ENCODE measurements at regions not wholly inside any gene's neighbourhood (a gene's known extent, or its start where the extent isn't known, plus 50 kb on each side); places are given as distances from the start of the nearest gene placed in this dataset.

GRCh38 chr4:104979083-104979760 lies 167.5 kb upstream of the TET2 start:
- peaks cover 14% of the 10 kb centered on the region for H3K9me3 Mint-ChIP-seq (ENCODE audit: unreplicated experiment)
- intact Hi-C loops (cut with micrococcal nuclease; ENCODE audit: unreplicated experiment), result no loop called here
- no peaks in the 10 kb centered on the region for H3K36me3 Mint-ChIP-seq (ENCODE audit: insufficient read depth, unreplicated experiment)
- no peaks in the 10 kb centered on the region for H3K4me1 Mint-ChIP-seq (ENCODE audit: low read depth, unreplicated experiment)
- TF ChIP-seq CTCF (IDR thresholded peaks at IDR 0.05; ENCODE audit: insufficient read depth in 1 of 2, low read depth in 1 of 2, low read length in 1 of 2, severe bottlenecking in 1 of 2, unreplicated experiment in 1 of 2), result no peak
- no TSS peak for BruUV-seq (replicated peaks)
- Histone ChIP-seq H3K36me3 (ENCODE audit: control insufficient read depth, insufficient read depth, low read length) (no peaks in the 10 kb centered on the region), H3K27me3 (replicated peaks; ENCODE audit: control insufficient read depth, insufficient read depth, low read length) (no peaks in the 10 kb centered on the region), H3K4me3 (ENCODE audit: low read depth, low read length) (no peak overlapping the region), H3K4me1 (no peaks in the 10 kb centered on the region), H3K9me3 (no peaks in the 10 kb centered on the region)
- no peak overlapping the region for H3K27ac Mint-ChIP-seq (ENCODE audit: unreplicated experiment)
- no peak overlapping the region for H3K4me3 Mint-ChIP-seq (ENCODE audit: unreplicated experiment)
- DNase-seq, result no peak
- ChIA-PET POLR2A (no interaction called here), CTCF (no interaction called here)
- peaks cover 5% of the 10 kb centered on the region for H3K27me3 Mint-ChIP-seq (ENCODE audit: insufficient read depth, unreplicated experiment)

DNA sequence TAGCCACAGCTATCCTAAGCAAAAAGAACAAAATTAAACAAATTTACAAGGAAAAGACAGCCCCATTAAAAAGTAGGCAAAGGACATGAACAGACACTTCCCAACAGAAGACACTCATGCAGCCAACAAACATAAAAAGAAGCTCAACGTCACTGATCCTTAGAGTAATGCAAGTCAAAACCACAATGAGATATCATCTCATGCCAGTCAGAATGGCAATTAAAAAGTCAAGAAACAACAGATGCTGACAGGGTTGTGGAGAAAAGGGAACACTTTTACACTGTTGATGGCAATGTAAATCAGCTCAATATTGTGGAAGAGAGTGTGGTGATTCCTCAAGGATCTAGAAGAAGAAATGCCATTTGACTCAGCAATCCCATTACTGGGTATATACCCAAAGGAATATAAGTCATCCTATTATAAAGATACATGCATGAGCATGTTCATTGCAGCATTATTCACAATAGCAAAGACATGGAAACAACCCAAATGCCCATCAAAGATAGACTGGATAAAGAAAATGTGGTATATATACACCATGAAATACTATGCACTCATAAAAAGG lies 163.0 kb upstream of the TET2 start:
- H3K36me3 ChIP-seq (ENCODE audit: control insufficient read depth, insufficient read depth, low read length), result no peaks in the 10 kb centered on the region
- H3K9me3 ChIP-seq, result no peaks in the 10 kb centered on the region
- Mint-ChIP-seq H3K4me3 (ENCODE audit: unreplicated experiment) (no peak overlapping the region), H3K4me1 (ENCODE audit: low read depth, unreplicated experiment) (no peaks in the 10 kb centered on the region), H3K9me3 (ENCODE audit: unreplicated experiment) (peaks cover 14% of the 10 kb centered on the region), H3K36me3 (ENCODE audit: insufficient read depth, unreplicated experiment) (no peaks in the 10 kb centered on the region), H3K27ac (ENCODE audit: unreplicated experiment) (no peak overlapping the region), H3K27me3 (ENCODE audit: insufficient read depth, unreplicated experiment) (peaks cover 6% of the 10 kb centered on the region)
- TF ChIP-seq CTCF (IDR thresholded peaks at IDR 0.05; ENCODE audit: insufficient read depth in 1 of 2, low read depth in 1 of 2, low read length in 1 of 2, severe bottlenecking in 1 of 2, unreplicated experiment in 1 of 2), result no peak
- no peak for DNase-seq
- no peaks in the 10 kb centered on the region for H3K4me1 ChIP-seq
- ChIA-PET POLR2A (no interaction called here), CTCF (no interaction called here)
- no TSS peak for BruUV-seq (replicated peaks)
- H3K4me3 ChIP-seq (ENCODE audit: low read depth, low read length), result no peak overlapping the region
- no peaks in the 10 kb centered on the region for H3K27me3 ChIP-seq (replicated peaks; ENCODE audit: control insufficient read depth, insufficient read depth, low read length)
- intact Hi-C loops (cut with micrococcal nuclease; ENCODE audit: unreplicated experiment), result no loop called here

- Histone ChIP-seq H3K36me3 (ENCODE audit: control insufficient read depth, insufficient read depth, low read length) (no peaks in the 10 kb centered on the region), H3K9me3 (no peaks in the 10 kb centered on the region), H3K4me3 (ENCODE audit: low read depth, low read length) (no peak overlapping the region), H3K27me3 (replicated peaks; ENCODE audit: control insufficient read depth, insufficient read depth, low read length) (no peaks in the 10 kb centered on the region), H3K4me1 (no peaks in the 10 kb centered on the region)
- H3K9me3 Mint-ChIP-seq (ENCODE audit: unreplicated experiment), result no peaks in the 10 kb centered on the region
- no TSS peak for BruUV-seq (replicated peaks)
- ChIA-PET POLR2A (no interaction called here), CTCF (no interaction called here)
- no peak overlapping the region for H3K27ac Mint-ChIP-seq (ENCODE audit: unreplicated experiment)
- H3K4me1 Mint-ChIP-seq (ENCODE audit: low read depth, unreplicated experiment), result no peaks in the 10 kb centered on the region
- H3K4me3 Mint-ChIP-seq (ENCODE audit: unreplicated experiment), result no peak overlapping the region
- no peak for TF ChIP-seq CTCF (IDR thresholded peaks at IDR 0.05; ENCODE audit: insufficient read depth in 1 of 2, low read depth in 1 of 2, low read length in 1 of 2, severe bottlenecking in 1 of 2, unreplicated experiment in 1 of 2)
- DNase-seq, result no peak
- H3K36me3 Mint-ChIP-seq (ENCODE audit: insufficient read depth, unreplicated experiment), result no peaks in the 10 kb centered on the region
- peaks cover 7% of the 10 kb centered on the region for H3K27me3 Mint-ChIP-seq (ENCODE audit: insufficient read depth, unreplicated experiment)
- intact Hi-C loops (cut with micrococcal nuclease; ENCODE audit: unreplicated experiment), result no loop called here
These were observed 160.4 kb upstream of the TET2 start for GRCh38 chr4:104986306-104986705.

Data from Caco-2 (cell line).